NB4 (cell line): ENCODE measurements at regions not wholly inside any gene's neighbourhood (a gene's known extent, or its start where the extent isn't known, plus 50 kb on each side); places are given as distances from the start of the nearest gene placed in this dataset.

Experiments
- DNase-seq: peaks from one replicate; pipeline ENCODE4 v3.0.0; 2010; ENCODE audit warnings: low read depth
- H3K4me3 ChIP-seq: one replicate; pipeline ENCODE4 v1.5.1; 2011; ENCODE audit warnings: mild to moderate bottlenecking, low read depth, low read length, moderate library complexity
- CTCF ChIP-seq: IDR thresholded peaks from one replicate; pipeline ENCODE4 v1.5.1; 2012; ENCODE audit warnings: low read depth, low read length
- MYC ChIP-seq: IDR thresholded peaks from 2 replicates; pipeline ENCODE4 v1.6.1; 2011; ENCODE audit warnings: low read depth, low read length
- POLR2A ChIP-seq: IDR thresholded peaks from 2 replicates; pipeline ENCODE4 v1.6.1; 2011; ENCODE audit warnings: mild to moderate bottlenecking; ENCODE audit not compliant: insufficient read length; ENCODE audit errors: extremely low read depth
- TF ChIP-seq, protein P1 (sequence below): IDR thresholded peaks from 2 replicates; pipeline ENCODE4 v1.6.1; 2011; ENCODE audit warnings: low read depth, low read length

- no peak overlapping the region for H3K4me3 ChIP-seq
- no peak for DNase-seq
- TF ChIP-seq MYC (no peak), POLR2A (no peak), CTCF (no peak)
- TF ChIP-seq, protein P1, sequence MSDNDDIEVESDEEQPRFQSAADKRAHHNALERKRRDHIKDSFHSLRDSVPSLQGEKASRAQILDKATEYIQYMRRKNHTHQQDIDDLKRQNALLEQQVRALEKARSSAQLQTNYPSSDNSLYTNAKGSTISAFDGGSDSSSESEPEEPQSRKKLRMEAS = no peak
Measured at GRCh38 chr3:43957553-43957952, 266.8 kb downstream of the ABHD5 start.

DNA sequence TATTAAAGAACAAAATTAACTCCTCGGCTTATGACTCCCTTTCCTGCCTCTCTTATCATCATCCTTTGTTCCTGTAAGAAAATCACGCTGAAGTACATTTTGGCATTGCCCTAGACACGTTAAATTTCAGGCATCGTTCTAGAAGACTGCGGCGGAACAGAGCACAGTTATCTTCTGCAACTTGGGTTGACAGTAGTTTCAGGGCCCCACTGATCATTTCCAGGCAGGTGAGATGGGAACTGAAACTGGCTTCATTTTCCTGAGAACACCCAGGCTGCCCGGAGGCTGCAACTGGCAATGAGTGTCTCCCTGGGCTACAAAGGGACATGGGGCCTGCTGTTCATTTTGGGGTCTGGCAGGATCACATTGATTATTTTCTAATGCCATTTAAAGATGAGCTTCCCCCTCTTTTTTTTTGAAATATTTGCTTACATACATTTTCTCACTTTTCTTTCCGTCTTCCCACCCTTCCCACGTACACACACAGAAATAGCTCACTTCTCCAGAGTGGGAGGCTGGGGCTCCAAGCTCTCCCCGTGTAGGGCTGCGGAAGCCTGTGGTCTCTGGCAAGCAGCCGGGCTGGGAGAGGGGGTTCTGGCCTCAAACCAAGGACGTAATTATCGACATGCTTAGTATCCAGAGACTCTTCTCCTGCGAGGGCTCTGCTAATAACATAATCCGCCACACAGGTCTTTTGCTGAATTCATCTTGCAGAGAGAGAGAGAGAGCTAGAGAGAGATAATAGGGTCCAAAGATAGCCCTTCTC, 267.4 kb downstream of the ABHD5 start:
- no peak overlapping the region for H3K4me3 ChIP-seq
- TF ChIP-seq, protein P1 = no peak
- TF ChIP-seq POLR2A = no peak
- no peak for DNase-seq

GRCh38 chr3:43958973-43959372, 268.2 kb downstream of the ABHD5 start:
- TF ChIP-seq, protein P1 = no peak
- TF ChIP-seq CTCF (no peak), POLR2A (no peak), MYC (no peak)
- H3K4me3 ChIP-seq = no peak overlapping the region
- no peak for DNase-seq

DNA sequence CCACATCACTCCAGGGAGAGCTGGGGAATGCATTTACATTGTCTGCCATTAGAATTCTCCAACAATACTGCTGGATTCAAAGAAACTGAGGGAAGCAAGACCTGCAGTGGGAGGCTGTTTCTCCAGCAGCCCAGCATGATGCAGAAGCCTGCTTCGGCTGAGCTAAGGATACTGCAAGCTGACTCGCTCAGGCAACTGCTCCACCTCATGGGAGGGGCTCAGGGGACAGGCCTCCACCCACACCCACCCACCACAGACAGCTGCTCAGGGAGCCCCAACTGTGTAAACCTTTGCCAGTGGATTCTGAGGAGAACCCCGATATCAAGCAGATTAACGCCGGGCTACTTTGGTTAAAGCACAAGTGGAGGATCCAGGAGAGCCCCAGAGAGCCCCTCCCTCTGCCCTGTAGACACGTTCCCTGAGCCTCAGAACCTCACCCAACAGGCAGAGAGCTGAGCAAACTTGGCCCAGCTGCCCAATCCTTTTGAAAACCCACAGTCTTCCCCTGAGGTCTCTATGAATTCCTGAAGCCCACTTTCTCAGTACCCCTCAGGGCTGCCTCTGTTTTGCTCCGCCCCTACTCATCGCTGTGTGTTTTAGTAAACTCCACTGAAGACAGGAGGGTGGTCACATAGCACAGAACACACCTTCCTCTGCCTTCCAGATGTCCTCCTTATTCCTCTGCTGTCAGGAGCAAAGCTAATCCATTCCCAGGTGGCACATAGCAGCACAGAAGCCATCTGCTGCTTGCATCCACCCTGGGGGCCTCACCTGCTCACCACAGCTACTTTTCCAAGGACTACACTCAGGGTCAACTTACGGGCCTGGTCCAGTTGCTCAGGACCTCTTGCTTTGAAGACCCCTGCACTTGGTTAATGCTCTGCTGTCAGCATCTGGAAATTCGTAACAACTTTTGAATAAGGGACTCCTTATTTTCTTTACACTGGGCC, 269.0 kb downstream of the ABHD5 start:
- TF ChIP-seq MYC (no peak), POLR2A (no peak), CTCF (no peak)
- TF ChIP-seq, protein P1 = no peak
- H3K4me3 ChIP-seq = no peak overlapping the region
- no peak for DNase-seq

DNA sequence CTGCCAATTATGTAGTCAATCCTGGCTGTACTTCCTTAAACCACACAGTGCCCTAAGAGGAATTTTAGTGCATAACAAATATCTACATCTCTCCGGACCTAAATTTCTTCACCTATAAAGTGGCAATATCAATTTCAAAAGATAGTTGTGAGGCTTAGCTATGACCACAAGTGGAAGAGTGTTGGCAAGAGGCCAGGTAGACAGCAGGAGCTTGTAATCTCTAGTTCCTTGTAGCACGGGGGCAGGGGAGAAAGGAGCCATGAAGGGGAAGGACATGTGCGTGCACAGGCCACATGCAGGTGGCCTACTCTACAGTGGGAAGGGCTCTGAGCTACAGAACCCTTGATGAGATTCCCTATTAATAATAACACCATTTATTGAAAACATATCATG, 269.7 kb downstream of the ABHD5 start:
- no peak for TF ChIP-seq POLR2A
- TF ChIP-seq, protein P1 = no peak
- TF ChIP-seq MYC = no peak
- TF ChIP-seq CTCF = no peak
- peak; percentile 36 for DNase-seq
- H3K4me3 ChIP-seq = no peak overlapping the region

DNA sequence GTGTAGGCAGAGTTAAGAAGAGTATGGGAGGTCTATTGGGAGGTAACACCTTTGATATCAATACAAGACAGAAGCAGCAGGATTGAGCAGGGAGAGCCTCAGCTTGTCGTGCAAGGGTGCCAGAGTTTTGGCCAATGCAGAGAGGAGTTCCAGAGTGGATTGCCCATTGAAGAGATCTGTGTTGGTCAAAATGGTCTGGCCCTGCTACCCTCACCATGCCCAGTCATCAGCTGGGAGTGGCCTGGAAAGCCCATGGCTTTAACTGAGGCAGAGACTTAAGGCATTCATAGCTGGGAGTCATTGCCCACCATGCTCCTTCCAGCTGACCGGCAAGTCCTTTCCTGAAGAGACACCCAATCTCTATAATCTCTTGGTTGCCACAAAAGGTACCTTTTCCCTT, 271.3 kb downstream of the ABHD5 start:
- DNase-seq = no peak
- TF ChIP-seq MYC (no peak), POLR2A (no peak), CTCF (no peak)
- TF ChIP-seq, protein P1 = no peak

More for the DNA sequence above, 271.3 kb downstream of the ABHD5 start:
- H3K4me3 ChIP-seq = no peak overlapping the region
